ENCODE measurements at regions not wholly inside any gene's neighbourhood (a gene's known extent, or its start where the extent isn't known, plus 50 kb on each side); places are given as distances from the start of the nearest gene placed in this dataset.

GRCh38 chr3:18853269-18853668, 295.0 kb upstream of the KCNH8 start:
- TF ChIP-seq CTCF (IDR thresholded peaks at IDR 0.05; ENCODE audit: extremely low read depth, insufficient read depth, missing control alignments) = no peak
- in situ Hi-C loops (cut with MboI; ENCODE audit: low pct_unique_long_range_greater_than_20kb, low sequenced_read_pairs, unreplicated experiment) = no loop called here
- DNase-seq (ENCODE audit: low spot score) = no peak

- in situ Hi-C loops (cut with MboI; ENCODE audit: low pct_unique_long_range_greater_than_20kb, low sequenced_read_pairs, unreplicated experiment) = no loop called here
- TF ChIP-seq CTCF (IDR thresholded peaks at IDR 0.05; ENCODE audit: extremely low read depth, insufficient read depth, missing control alignments) = peak; percentile 47
- peak; percentile 15 for DNase-seq (ENCODE audit: low spot score)
Observed at GRCh38 chr3:18847583-18848197, 300.6 kb upstream of the KCNH8 start.

DNA sequence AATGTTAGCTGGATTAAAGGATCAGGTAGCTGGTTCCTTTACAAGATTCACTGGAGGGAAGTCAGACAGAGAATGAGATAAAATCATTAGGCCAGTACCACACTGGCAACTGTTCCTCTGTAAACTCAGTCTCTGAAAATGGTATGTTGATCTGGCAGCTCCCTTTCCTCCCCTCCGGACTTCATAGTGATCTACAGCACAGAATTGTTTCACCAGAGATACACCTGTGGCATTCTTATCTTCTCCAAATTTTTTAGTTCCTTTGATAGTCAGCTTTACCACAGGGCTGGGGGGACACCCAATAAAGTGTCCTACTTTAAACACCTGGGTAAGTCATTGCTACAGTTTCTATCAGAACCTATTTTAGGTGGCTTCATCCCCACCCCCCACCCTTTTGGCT, 304.3 kb upstream of the KCNH8 start:
- TF ChIP-seq CTCF (IDR thresholded peaks at IDR 0.05; ENCODE audit: extremely low read depth, insufficient read depth, missing control alignments) = no peak
- no peak for DNase-seq (ENCODE audit: low spot score)
- in situ Hi-C loops (cut with MboI; ENCODE audit: low pct_unique_long_range_greater_than_20kb, low sequenced_read_pairs, unreplicated experiment) = no loop called here

GRCh38 chr3:18843188-18843587, 305.1 kb upstream of the KCNH8 start:
- TF ChIP-seq CTCF (IDR thresholded peaks at IDR 0.05; ENCODE audit: extremely low read depth, insufficient read depth, missing control alignments) = no peak
- DNase-seq (ENCODE audit: low spot score) = no peak
- in situ Hi-C loops (cut with MboI; ENCODE audit: low pct_unique_long_range_greater_than_20kb, low sequenced_read_pairs, unreplicated experiment) = no loop called here

GRCh38 chr3:18841422-18842343, 306.6 kb upstream of the KCNH8 start:
- DNase-seq (ENCODE audit: low spot score) = no peak
- no peak for TF ChIP-seq CTCF (IDR thresholded peaks at IDR 0.05; ENCODE audit: extremely low read depth, insufficient read depth, missing control alignments)
- in situ Hi-C loops (cut with MboI; ENCODE audit: low pct_unique_long_range_greater_than_20kb, low sequenced_read_pairs, unreplicated experiment) = no loop called here

DNA sequence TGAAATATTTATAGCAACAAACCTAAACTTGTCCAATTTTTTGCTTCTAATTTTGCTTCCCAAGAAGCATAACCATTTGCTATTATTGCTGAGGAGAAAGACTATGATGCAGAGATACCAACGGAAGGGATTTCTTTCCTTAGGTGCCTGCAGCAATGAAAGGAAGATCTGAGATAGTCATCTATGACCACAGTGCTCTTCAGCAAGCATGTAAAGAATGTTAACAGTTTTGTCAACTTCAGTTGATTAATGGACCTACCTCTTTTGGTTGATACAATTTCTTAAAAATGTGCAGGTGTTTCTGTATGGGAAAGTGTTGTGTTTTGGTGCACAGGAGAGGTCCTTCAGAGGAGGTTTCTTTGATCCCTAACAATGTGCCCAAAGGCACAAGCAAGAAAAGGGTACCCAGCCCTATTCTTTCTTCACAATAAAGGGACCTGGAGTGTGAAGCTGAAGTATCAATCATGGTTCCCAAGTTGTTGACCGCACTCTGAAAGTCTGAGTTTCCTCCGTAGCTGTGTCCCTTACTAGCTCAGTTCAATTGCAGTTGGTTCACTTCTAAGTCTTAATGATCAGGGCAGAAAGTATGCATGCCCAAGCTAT, 307.7 kb upstream of the KCNH8 start:
- in situ Hi-C loops (cut with MboI; ENCODE audit: low pct_unique_long_range_greater_than_20kb, low sequenced_read_pairs, unreplicated experiment) = no loop called here
- no peak for TF ChIP-seq CTCF (IDR thresholded peaks at IDR 0.05; ENCODE audit: extremely low read depth, insufficient read depth, missing control alignments)
- no peak for DNase-seq (ENCODE audit: low spot score)

Data from GM13977 (cell line).